WTC11 (cell line): ENCODE measurements at regions not wholly inside any gene's neighbourhood (a gene's known extent, or its start where the extent isn't known, plus 50 kb on each side); places are given as distances from the start of the nearest gene placed in this dataset.

Experiments used
- ATAC-seq: fragments of 200-7000 bp; cut with Tn5 transposase; 2 replicates; pipeline ENCODE4 v1.10.0; 2021; ENCODE audit warnings: mild to moderate bottlenecking, moderate library complexity
- CTCF ChIA-PET: fragments of 300-600 bp; sonication (Branson Sonifier 250); formaldehyde crosslinking; loops from one replicate; lab custom pipeline; 2021; ENCODE audit warnings: antibody characterized with exemption; lab: Charles Lee
- POLR2A ChIA-PET: fragments of 350-600 bp; sonication (Branson Sonifier 250); formaldehyde crosslinking; loops from one replicate; lab custom pipeline; 2021; ENCODE audit warnings: antibody characterized with exemption; lab: Charles Lee
- DNase-seq: peaks from one replicate; pipeline ENCODE4 v3.0.0; 2021; ENCODE audit warnings: low spot score
- H3K27ac Mint-ChIP-seq: 2 replicates; pipeline ENCODE4 v1.8.0; 2021; ENCODE audit warnings: mixed read lengths
- H3K27me3 Mint-ChIP-seq: 2 replicates; pipeline ENCODE4 v1.8.0; 2021; ENCODE audit warnings: low read depth, mild to moderate bottlenecking, moderate library complexity, mixed read lengths
- H3K36me3 Mint-ChIP-seq: 2 replicates; pipeline ENCODE4 v1.8.0; 2021; ENCODE audit warnings: mixed read lengths
- H3K4me1 Mint-ChIP-seq: 2 replicates; pipeline ENCODE4 v1.8.0; 2022; ENCODE audit warnings: mixed read lengths
- H3K4me3 Mint-ChIP-seq: 2 replicates; pipeline ENCODE4 v1.8.0; 2021; ENCODE audit warnings: mild to moderate bottlenecking, moderate library complexity, mixed read lengths
- H3K9me3 Mint-ChIP-seq: 2 replicates; pipeline ENCODE4 v1.8.0; 2021; ENCODE audit warnings: mixed read lengths
- CBFB ChIP-seq: sonication (generic); formaldehyde crosslinking; IDR thresholded peaks from 2 replicates; pipeline ENCODE4 v1.8.1; 2022; ENCODE audit warnings: mild to moderate bottlenecking, low read depth, missing genetic modification reagents
- CDX4 ChIP-seq: fragments of 250-450 bp; sonication (Bioruptor Pico); IDR thresholded peaks from 2 replicates; pipeline ENCODE4 v1.9.0; 2021; ENCODE audit warnings: moderate library complexity, mild to moderate bottlenecking, inconsistent platforms, borderline replicate concordance
- CREB1 ChIP-seq: sonication (generic); formaldehyde crosslinking; IDR thresholded peaks from 2 replicates; pipeline ENCODE4 v1.8.0; 2023; ENCODE audit warnings: mild to moderate bottlenecking, missing genetic modification reagents
- ELF4 ChIP-seq: sonication (generic); formaldehyde crosslinking; IDR thresholded peaks from 2 replicates; pipeline ENCODE4 v1.8.1; 2022; ENCODE audit warnings: low read depth, mild to moderate bottlenecking, moderate library complexity, missing genetic modification reagents
- ESRRA ChIP-seq: sonication (generic); formaldehyde crosslinking; IDR thresholded peaks from 2 replicates; pipeline ENCODE4 v1.8.1; 2022; ENCODE audit warnings: mild to moderate bottlenecking, missing genetic modification reagents, borderline replicate concordance
- HMGXB4 ChIP-seq: sonication (generic); formaldehyde crosslinking; IDR thresholded peaks from 2 replicates; pipeline ENCODE4 v1.8.1; 2023; ENCODE audit warnings: mild to moderate bottlenecking, moderate library complexity, missing genetic modification reagents
- NFE2L1 ChIP-seq: sonication (generic); formaldehyde crosslinking; IDR thresholded peaks from 2 replicates; pipeline ENCODE4 v1.8.1; 2023; ENCODE audit warnings: missing genetic modification reagents
- PRDM15 ChIP-seq: sonication (generic); formaldehyde crosslinking; IDR thresholded peaks from 2 replicates; pipeline ENCODE4 v1.8.0; 2022; ENCODE audit warnings: missing genetic modification reagents
- SMAD3 ChIP-seq: sonication (generic); formaldehyde crosslinking; IDR thresholded peaks from 2 replicates; pipeline ENCODE4 v1.8.0; 2022; ENCODE audit warnings: missing genetic modification reagents, mild to moderate bottlenecking, borderline replicate concordance
- TF ChIP-seq, protein P1 (sequence below): sonication (generic); formaldehyde crosslinking; IDR thresholded peaks from 2 replicates; pipeline ENCODE4 v1.8.1; 2023; ENCODE audit warnings: mild to moderate bottlenecking, missing genetic modification reagents, moderate library complexity
- TF ChIP-seq, protein P2 (sequence below): sonication (generic); formaldehyde crosslinking; IDR thresholded peaks from 2 replicates; pipeline ENCODE4 v1.8.1; 2023; ENCODE audit warnings: mild to moderate bottlenecking, missing genetic modification reagents

- no peak for TF ChIP-seq ELF4
- TF ChIP-seq CREB1: no peak
- no peak for TF ChIP-seq PRDM15 (CRISPR knock-in tag)
- no peak for TF ChIP-seq ESRRA
Observed at GRCh38 chr3:117874904-117875874, 1159.5 kb downstream of the IGSF11 start (continued).

DNA sequence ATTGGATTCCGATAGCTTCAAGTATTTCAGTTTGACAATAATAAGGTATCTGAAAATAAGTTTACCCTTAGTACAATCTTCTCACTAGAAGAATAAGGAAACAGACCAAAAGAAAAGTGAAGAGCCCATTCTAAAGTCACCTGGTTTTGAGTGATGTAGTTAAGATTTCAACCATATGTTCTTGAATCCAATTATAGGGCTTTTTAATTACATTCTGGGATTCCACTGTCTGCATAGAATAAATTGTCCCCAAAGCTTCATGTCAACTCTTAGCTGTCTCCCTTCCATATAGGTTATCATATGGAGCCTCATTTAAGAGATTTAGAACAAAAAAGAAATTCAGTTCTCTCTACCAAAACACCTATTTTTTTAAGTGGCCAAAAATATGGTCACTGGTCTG is 1158.8 kb downstream of the IGSF11 start:
- Mint-ChIP-seq H3K27me3 (no peaks in the 10 kb centered on the region), H3K27ac (no peak overlapping the region), H3K4me1 (peaks cover 8% of the 10 kb centered on the region), H3K36me3 (no peaks in the 10 kb centered on the region), H3K9me3 (no peaks in the 10 kb centered on the region), H3K4me3 (no peak overlapping the region)
- CTCF ChIA-PET: interaction anchor here (1.5 kb wide), 1 partner anchor 23 kb away, joined by 4 read pairs; no protein-coding TSS in a partner anchor
- ATAC-seq (no peak), DNase-seq (no peak)
- POLR2A ChIA-PET: no interaction called here
- TF ChIP-seq NFE2L1 (no peak), HMGXB4 (no peak)
- TF ChIP-seq, protein P1, sequence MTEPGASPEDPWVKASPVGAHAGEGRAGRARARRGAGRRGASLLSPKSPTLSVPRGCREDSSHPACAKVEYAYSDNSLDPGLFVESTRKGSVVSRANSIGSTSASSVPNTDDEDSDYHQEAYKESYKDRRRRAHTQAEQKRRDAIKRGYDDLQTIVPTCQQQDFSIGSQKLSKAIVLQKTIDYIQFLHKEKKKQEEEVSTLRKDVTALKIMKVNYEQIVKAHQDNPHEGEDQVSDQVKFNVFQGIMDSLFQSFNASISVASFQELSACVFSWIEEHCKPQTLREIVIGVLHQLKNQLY (CRISPR knock-in tag): no peak

- ATAC-seq (no peak), DNase-seq (no peak)
- no peaks in the 10 kb centered on the region for H3K36me3 Mint-ChIP-seq
- H3K27me3 Mint-ChIP-seq: no peaks in the 10 kb centered on the region
- H3K4me3 Mint-ChIP-seq: no peak overlapping the region
- ChIA-PET POLR2A (no interaction called here), CTCF (no interaction called here)
- TF ChIP-seq, protein P2, sequence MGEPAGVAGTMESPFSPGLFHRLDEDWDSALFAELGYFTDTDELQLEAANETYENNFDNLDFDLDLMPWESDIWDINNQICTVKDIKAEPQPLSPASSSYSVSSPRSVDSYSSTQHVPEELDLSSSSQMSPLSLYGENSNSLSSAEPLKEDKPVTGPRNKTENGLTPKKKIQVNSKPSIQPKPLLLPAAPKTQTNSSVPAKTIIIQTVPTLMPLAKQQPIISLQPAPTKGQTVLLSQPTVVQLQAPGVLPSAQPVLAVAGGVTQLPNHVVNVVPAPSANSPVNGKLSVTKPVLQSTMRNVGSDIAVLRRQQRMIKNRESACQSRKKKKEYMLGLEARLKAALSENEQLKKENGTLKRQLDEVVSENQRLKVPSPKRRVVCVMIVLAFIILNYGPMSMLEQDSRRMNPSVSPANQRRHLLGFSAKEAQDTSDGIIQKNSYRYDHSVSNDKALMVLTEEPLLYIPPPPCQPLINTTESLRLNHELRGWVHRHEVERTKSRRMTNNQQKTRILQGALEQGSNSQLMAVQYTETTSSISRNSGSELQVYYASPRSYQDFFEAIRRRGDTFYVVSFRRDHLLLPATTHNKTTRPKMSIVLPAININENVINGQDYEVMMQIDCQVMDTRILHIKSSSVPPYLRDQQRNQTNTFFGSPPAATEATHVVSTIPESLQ (CRISPR knock-in tag): no peak
- no peak for TF ChIP-seq SMAD3
- H3K4me1 Mint-ChIP-seq: peaks cover 5% of the 10 kb centered on the region; the same call in 1 of the 2 replicates
- no peaks in the 10 kb centered on the region for H3K9me3 Mint-ChIP-seq
- no peak overlapping the region for H3K27ac Mint-ChIP-seq
Observed at GRCh38 chr3:117880638-117881037, 1154.0 kb downstream of the IGSF11 start.

DNA sequence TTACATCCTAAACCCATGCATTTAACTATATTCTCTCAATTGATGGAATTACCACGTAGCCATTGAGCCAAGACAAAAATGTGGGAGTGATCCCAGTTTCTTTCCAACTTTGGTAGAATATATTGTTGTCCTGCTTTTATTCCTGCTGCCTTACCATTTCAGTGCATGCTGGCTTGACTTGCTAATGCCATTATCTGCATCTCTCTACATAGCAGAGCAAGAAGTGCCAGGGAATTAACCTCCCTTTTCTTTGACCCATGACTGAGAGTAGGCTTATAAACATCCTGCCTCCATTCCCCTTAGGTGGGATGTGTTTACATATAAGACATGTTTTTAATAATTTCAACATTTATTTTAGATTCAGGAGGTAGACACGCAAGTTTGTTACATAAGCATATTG is 1153.4 kb downstream of the IGSF11 start:
- no peak for TF ChIP-seq CDX4
- TF ChIP-seq CBFB (CRISPR knock-in tag): no peak
- ChIA-PET POLR2A (no interaction called here), CTCF (no interaction called here)

More for the DNA sequence above, 1153.4 kb downstream of the IGSF11 start:
- H3K27ac Mint-ChIP-seq: no peak overlapping the region
- ATAC-seq (no peak; the same call in 1 of the 2 replicates), DNase-seq (no peak)
- H3K36me3 Mint-ChIP-seq: no peaks in the 10 kb centered on the region
- H3K4me1 Mint-ChIP-seq: peaks cover 5% of the 10 kb centered on the region; the same call in 1 of the 2 replicates
- no peak overlapping the region for H3K4me3 Mint-ChIP-seq
- H3K9me3 Mint-ChIP-seq: no peaks in the 10 kb centered on the region
- no peaks in the 10 kb centered on the region for H3K27me3 Mint-ChIP-seq
